GM19372 (cell line): ENCODE measurements at regions not wholly inside any gene's neighbourhood (a gene's known extent, or its start where the extent isn't known, plus 50 kb on each side); places are given as distances from the start of the nearest gene placed in this dataset.

ENCODE experiments used
- ATAC-seq: cut with Tn5 transposase; IDR thresholded peaks from one replicate; pipeline ENCODE4 v1.9.1; 2021; ENCODE audit warnings: mild to moderate bottlenecking, low read depth, moderate library complexity; ENCODE audit not compliant: unreplicated experiment

- no peak for ATAC-seq
These were observed 368.2 kb downstream of the SNAPC1 start for GRCh38 chr14:62130441-62130840.

- no peak for ATAC-seq
These were observed 371.7 kb downstream of the SNAPC1 start for GRCh38 chr14:62133776-62134550.

GRCh38 chr14:62138593-62138992 lies 376.4 kb downstream of the SNAPC1 start:
- ATAC-seq: no peak

GRCh38 chr14:62141139-62141538 lies 378.9 kb downstream of the SNAPC1 start:
- ATAC-seq: no peak

GRCh38 chr14:62143245-62143644 lies 381.0 kb downstream of the SNAPC1 start:
- no peak for ATAC-seq

GRCh38 chr14:62144863-62145262 lies 382.6 kb downstream of the SNAPC1 start:
- no peak for ATAC-seq

- ATAC-seq: no peak
These were observed 383.8 kb downstream of the SNAPC1 start for GRCh38 chr14:62146030-62146429.

GRCh38 chr14:62156052-62156451 lies 393.8 kb downstream of the SNAPC1 start:
- ATAC-seq: no peak

GRCh38 chr14:62158779-62159178 lies 396.6 kb downstream of the SNAPC1 start:
- ATAC-seq: no peak

GRCh38 chr14:62159314-62159713 lies 397.1 kb downstream of the SNAPC1 start:
- ATAC-seq: no peak

GRCh38 chr14:62162998-62163589 lies 400.9 kb downstream of the SNAPC1 start:
- peak; percentile 51 for ATAC-seq

- no peak for ATAC-seq
These were observed 406.4 kb downstream of the SNAPC1 start for GRCh38 chr14:62168564-62169155.

GRCh38 chr14:62179367-62180018 lies 417.3 kb downstream of the SNAPC1 start:
- ATAC-seq: no peak

- ATAC-seq: no peak
These were observed 419.4 kb downstream of the SNAPC1 start for GRCh38 chr14:62181591-62181990.

GRCh38 chr14:62185078-62185477 lies 422.9 kb downstream of the SNAPC1 start:
- no peak for ATAC-seq

GRCh38 chr14:62187265-62187664 lies 425.0 kb downstream of the SNAPC1 start:
- ATAC-seq: no peak

- no peak for ATAC-seq
These were observed 427.5 kb downstream of the SNAPC1 start for GRCh38 chr14:62189698-62190097.

GRCh38 chr14:62206456-62206855 lies 444.2 kb downstream of the SNAPC1 start:
- no peak for ATAC-seq

- no peak for ATAC-seq
These were observed 447.2 kb downstream of the SNAPC1 start for GRCh38 chr14:62209287-62209899.

GRCh38 chr14:62213516-62213915 lies 451.3 kb downstream of the SNAPC1 start:
- no peak for ATAC-seq

GRCh38 chr14:62216121-62216520 lies 453.9 kb downstream of the SNAPC1 start:
- no peak for ATAC-seq
